ENCODE measurements at regions not wholly inside any gene's neighbourhood (a gene's known extent, or its start where the extent isn't known, plus 50 kb on each side); places are given as distances from the start of the nearest gene placed in this dataset.

GRCh38 chr6:121868206-121868605, 432.8 kb downstream of the GJA1 start:
- TF ChIP-seq CTCF (IDR thresholded peaks at IDR 0.05) (no peak), POLR2A (IDR thresholded peaks at IDR 0.05) (no peak), EP300 (IDR thresholded peaks at IDR 0.05) (no peak)

All from tibial nerve (tissue), 4 donors.